ENCODE measurements at regions not wholly inside any gene's neighbourhood (a gene's known extent, or its start where the extent isn't known, plus 50 kb on each side); places are given as distances from the start of the nearest gene placed in this dataset.

DNA sequence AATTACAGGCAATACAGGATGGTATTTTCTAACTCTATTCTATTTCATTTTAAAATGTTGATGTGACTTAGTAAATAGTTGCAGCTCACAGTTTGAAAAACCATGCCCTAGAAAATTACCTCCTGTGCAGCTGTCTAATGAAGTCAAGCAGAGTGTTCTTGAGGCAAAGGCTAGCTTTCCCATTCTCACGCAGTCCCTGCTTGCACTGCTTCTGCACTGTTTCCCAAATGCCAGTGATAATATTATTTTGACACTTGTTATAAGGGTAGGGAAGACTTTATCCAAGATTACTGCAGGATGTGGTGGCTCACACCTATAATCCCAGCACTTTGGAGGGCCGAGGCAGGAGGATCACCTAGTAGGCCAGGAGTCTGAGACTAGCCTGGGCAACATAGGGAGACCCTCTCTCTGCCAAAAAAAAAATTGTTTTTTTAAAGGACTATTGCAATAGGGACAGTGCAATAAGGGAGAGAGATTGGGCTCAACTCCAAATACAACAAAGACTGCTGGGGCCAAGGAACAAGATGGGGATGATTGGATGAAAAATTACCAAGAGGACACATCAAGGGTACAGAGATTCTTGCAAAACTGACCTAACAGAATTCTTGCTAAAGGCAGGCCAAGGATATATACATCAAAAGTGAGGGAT lies 196.1 kb downstream of the LY86 start:
- no peak for TF ChIP-seq CTCF (IDR thresholded peaks at IDR 0.05; ENCODE audit: low read depth, low read length, missing control alignments)

GRCh38 chr6:6785163-6785521 lies 196.6 kb downstream of the LY86 start:
- H3K27ac ChIP-seq, result no peak overlapping the region
- H3K27me3 ChIP-seq (replicated peaks), result no peaks in the 10 kb centered on the region
- TF ChIP-seq CTCF (IDR thresholded peaks at IDR 0.05; ENCODE audit: low read depth, low read length, missing control alignments), result no peak
- H3K4me3 ChIP-seq (ENCODE audit: low read depth, low read length), result no peak overlapping the region
- DNase-seq, result no peak
- H3K36me3 ChIP-seq (replicated peaks), result no peaks in the 10 kb centered on the region
- in situ Hi-C loops (cut with HindIII; ENCODE audit: low pct_ligation_motif_present, low sequenced_read_pairs), result no loop called here

More for the DNA sequence above, 196.1 kb downstream of the LY86 start:
- Histone ChIP-seq H3K27ac (no peak overlapping the region), H3K4me3 (ENCODE audit: low read depth, low read length) (no peak overlapping the region), H3K36me3 (replicated peaks) (no peaks in the 10 kb centered on the region), H3K27me3 (replicated peaks) (no peaks in the 10 kb centered on the region)
- in situ Hi-C loops (cut with HindIII; ENCODE audit: low pct_ligation_motif_present, low sequenced_read_pairs), result no loop called here
- no peak for DNase-seq

- DNase-seq, result no peak
Observed at GRCh38 chr6:6788394-6789032, 200.0 kb downstream of the LY86 start.

DNA sequence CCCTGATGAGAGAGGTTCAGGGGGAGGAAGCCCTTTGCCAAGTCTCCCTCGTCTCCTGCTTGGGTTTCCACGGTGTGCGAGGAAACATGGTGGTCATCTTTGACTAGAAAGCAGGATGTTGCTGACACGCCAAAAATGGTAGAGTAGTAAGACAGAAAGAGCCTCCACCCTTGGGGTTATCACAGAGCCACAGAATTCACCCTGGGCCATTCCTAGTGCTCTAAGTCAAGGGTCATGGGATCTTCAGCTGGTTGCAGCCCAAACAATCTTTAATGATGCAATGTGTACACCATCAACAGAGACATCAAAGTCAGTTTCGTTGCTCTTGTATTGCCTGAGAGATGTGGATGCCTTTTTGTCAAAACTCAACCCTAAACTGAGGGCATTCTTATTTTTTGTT lies 201.9 kb downstream of the LY86 start:
- H3K27me3 ChIP-seq (replicated peaks), result no peaks in the 10 kb centered on the region
- H3K4me3 ChIP-seq (ENCODE audit: low read depth, low read length), result no peak overlapping the region
- no peak for DNase-seq
- H3K36me3 ChIP-seq (replicated peaks), result no peaks in the 10 kb centered on the region
- H3K27ac ChIP-seq, result no peak overlapping the region
- no peak for TF ChIP-seq CTCF (IDR thresholded peaks at IDR 0.05; ENCODE audit: low read depth, low read length, missing control alignments)
- in situ Hi-C loops (cut with HindIII; ENCODE audit: low pct_ligation_motif_present, low sequenced_read_pairs), result no loop called here

More at GRCh38 chr6:6788394-6789032, 200.0 kb downstream of the LY86 start:
- peak; percentile 61 for TF ChIP-seq CTCF (IDR thresholded peaks at IDR 0.05; ENCODE audit: low read depth, low read length, missing control alignments)
- no peak overlapping the region for H3K27ac ChIP-seq
- H3K4me3 ChIP-seq (ENCODE audit: low read depth, low read length), result no peak overlapping the region
- no peaks in the 10 kb centered on the region for H3K36me3 ChIP-seq (replicated peaks)
- in situ Hi-C loops (cut with HindIII; ENCODE audit: low pct_ligation_motif_present, low sequenced_read_pairs), result no loop called here
- H3K27me3 ChIP-seq (replicated peaks), result no peaks in the 10 kb centered on the region

DNA sequence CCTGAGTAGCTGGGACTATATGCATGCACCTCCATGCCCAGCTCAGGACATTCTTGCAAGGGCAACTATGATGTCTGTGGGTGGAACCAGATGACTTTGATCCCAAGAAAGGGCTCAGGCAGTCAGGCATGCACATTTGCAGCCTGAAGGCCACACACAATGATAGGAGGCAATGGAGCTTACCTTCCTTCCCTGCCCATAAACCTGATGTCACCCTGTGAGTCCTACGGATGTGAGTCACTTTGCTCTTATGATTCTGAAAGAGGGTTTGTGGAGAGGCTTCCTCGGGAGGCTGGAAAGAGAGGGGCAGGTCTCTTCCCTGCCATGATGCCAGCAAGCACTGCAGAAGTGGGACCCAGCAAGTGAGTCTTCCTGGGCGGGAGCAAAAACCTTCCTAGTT lies 202.4 kb downstream of the LY86 start:
- TF ChIP-seq CTCF (IDR thresholded peaks at IDR 0.05; ENCODE audit: low read depth, low read length, missing control alignments), result no peak
- no peak for DNase-seq
- in situ Hi-C loops (cut with HindIII; ENCODE audit: low pct_ligation_motif_present, low sequenced_read_pairs), result no loop called here

More for the DNA sequence above, 202.4 kb downstream of the LY86 start:
- no peak overlapping the region for H3K4me3 ChIP-seq (ENCODE audit: low read depth, low read length)
- H3K27ac ChIP-seq, result no peak overlapping the region
- H3K27me3 ChIP-seq (replicated peaks), result no peaks in the 10 kb centered on the region
- H3K36me3 ChIP-seq (replicated peaks), result no peaks in the 10 kb centered on the region

All from brain microvascular endothelial cell (primary cell).